Neutrophil (primary cell): ENCODE measurements at regions not wholly inside any gene's neighbourhood (a gene's known extent, or its start where the extent isn't known, plus 50 kb on each side); places are given as distances from the start of the nearest gene placed in this dataset.

ENCODE experiments used
- H3K27ac ChIP-seq: fragments of 200-600 bp; sonication (generic); 2 replicates; pipeline ENCODE4 v1.5.1; 2016; ENCODE audit warnings: mild to moderate bottlenecking, moderate library complexity
- H3K27me3 ChIP-seq: fragments of 200-600 bp; sonication (generic); 2 replicates; pipeline ENCODE4 v1.6.0; 2016; ENCODE audit warnings: mild to moderate bottlenecking
- H3K36me3 ChIP-seq: fragments of 200-600 bp; sonication (generic); 2 replicates; pipeline ENCODE4 v1.5.1; 2017
- H3K4me1 ChIP-seq, 2 experiments: fragments of 200-600 bp in 1 of 2; sonication (generic) in 1 of 2; 1 replicate in 1 of 2; 2 replicates in 1 of 2; pipeline versions ENCODE4 v1.5.1 to v1.6.1; 2013 to 2016; ENCODE audit warnings: low read depth in 1 of 2, low read length in 1 of 2, mild to moderate bottlenecking in 1 of 2, moderate library complexity in 1 of 2; ENCODE audit not compliant: control insufficient read depth in 1 of 2, insufficient read depth in 1 of 2
- H3K4me3 ChIP-seq, 2 experiments: fragments of 200-600 bp in 1 of 2; sonication (generic) in 1 of 2; 1 replicate in 1 of 2; 2 replicates in 1 of 2; pipeline ENCODE4 v1.5.1; 2013 to 2016; ENCODE audit warnings: low read depth in 1 of 2, low read length in 1 of 2, mild to moderate bottlenecking in 1 of 2, moderate library complexity in 1 of 2
- H3K9me3 ChIP-seq: fragments of 200-600 bp; sonication (generic); 2 replicates; pipeline ENCODE4 v1.5.1; 2016
- CTCF ChIP-seq: fragments of 200-600 bp; sonication (generic); IDR thresholded peaks from 2 replicates; pipeline ENCODE4 v1.5.1; 2016; ENCODE audit warnings: antibody characterized with exemption

- no peak overlapping the region for H3K4me3 ChIP-seq
- no peaks in the 10 kb centered on the region for H3K36me3 ChIP-seq
- H3K9me3 ChIP-seq: no peaks in the 10 kb centered on the region
- TF ChIP-seq CTCF: no peak
- no peak overlapping the region for H3K27ac ChIP-seq
- H3K4me1 ChIP-seq: no peaks in the 10 kb centered on the region
- no peaks in the 10 kb centered on the region for H3K27me3 ChIP-seq
These were observed 289.8 kb downstream of the HS3ST3B1 start for GRCh38 chr17:14590459-14591250.

- H3K27ac ChIP-seq: no peak overlapping the region
- H3K9me3 ChIP-seq: no peaks in the 10 kb centered on the region
These were observed 284.2 kb downstream of the HS3ST3B1 start for GRCh38 chr17:14585099-14585498.

DNA sequence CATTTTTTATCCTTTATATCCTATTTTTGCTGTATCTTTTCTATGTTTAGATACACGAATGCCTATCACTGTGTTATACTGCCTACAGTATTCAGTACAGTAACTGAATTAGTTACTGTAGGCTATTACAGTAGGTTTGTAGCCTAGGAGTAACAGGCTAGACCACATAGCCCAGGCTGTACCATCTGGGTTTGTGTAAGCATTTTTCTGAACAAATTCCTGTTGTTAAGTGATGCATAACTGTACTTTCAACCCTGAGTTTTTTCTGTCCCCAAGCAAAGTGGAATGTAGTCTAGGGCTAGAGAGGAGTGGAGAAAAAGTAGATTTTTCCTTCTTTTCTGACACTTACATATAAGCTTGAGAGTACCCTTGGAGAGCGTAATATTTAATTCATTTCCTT, 282.1 kb downstream of the HS3ST3B1 start:
- Histone ChIP-seq H3K4me3 (no peak overlapping the region), H3K9me3 (no peaks in the 10 kb centered on the region), H3K4me1 (no peaks in the 10 kb centered on the region), H3K27me3 (no peaks in the 10 kb centered on the region), H3K27ac (no peak overlapping the region), H3K36me3 (no peaks in the 10 kb centered on the region)
- TF ChIP-seq CTCF: no peak

More at GRCh38 chr17:14585099-14585498, 284.2 kb downstream of the HS3ST3B1 start:
- H3K4me1 ChIP-seq: no peaks in the 10 kb centered on the region
- no peaks in the 10 kb centered on the region for H3K36me3 ChIP-seq
- no peak overlapping the region for H3K4me3 ChIP-seq
- no peak for TF ChIP-seq CTCF
- H3K27me3 ChIP-seq: no peaks in the 10 kb centered on the region

- TF ChIP-seq CTCF: no peak
- Histone ChIP-seq H3K36me3 (no peaks in the 10 kb centered on the region), H3K27me3 (no peaks in the 10 kb centered on the region), H3K27ac (no peak overlapping the region), H3K9me3 (no peaks in the 10 kb centered on the region), H3K4me3 (no peak overlapping the region), H3K4me1 (no peaks in the 10 kb centered on the region)
These were observed 280.4 kb downstream of the HS3ST3B1 start for GRCh38 chr17:14581186-14581830.

GRCh38 chr17:14580499-14580898, 279.6 kb downstream of the HS3ST3B1 start:
- H3K4me1 ChIP-seq: no peaks in the 10 kb centered on the region
- no peak for TF ChIP-seq CTCF
- H3K27ac ChIP-seq: no peak overlapping the region
- H3K36me3 ChIP-seq: no peaks in the 10 kb centered on the region
- no peaks in the 10 kb centered on the region for H3K9me3 ChIP-seq
- no peak overlapping the region for H3K4me3 ChIP-seq
- no peaks in the 10 kb centered on the region for H3K27me3 ChIP-seq
